NCI-H526 treated with DMSO at 0.1 percent for 48 hours (cell line): ENCODE measurements at regions not wholly inside any gene's neighbourhood (a gene's known extent, or its start where the extent isn't known, plus 50 kb on each side); places are given as distances from the start of the nearest gene placed in this dataset.

ENCODE experiments used
- DNase-seq: peaks from one replicate; lab custom pipeline; 2025; lab: John Stamatoyannopoulos, UW

DNA sequence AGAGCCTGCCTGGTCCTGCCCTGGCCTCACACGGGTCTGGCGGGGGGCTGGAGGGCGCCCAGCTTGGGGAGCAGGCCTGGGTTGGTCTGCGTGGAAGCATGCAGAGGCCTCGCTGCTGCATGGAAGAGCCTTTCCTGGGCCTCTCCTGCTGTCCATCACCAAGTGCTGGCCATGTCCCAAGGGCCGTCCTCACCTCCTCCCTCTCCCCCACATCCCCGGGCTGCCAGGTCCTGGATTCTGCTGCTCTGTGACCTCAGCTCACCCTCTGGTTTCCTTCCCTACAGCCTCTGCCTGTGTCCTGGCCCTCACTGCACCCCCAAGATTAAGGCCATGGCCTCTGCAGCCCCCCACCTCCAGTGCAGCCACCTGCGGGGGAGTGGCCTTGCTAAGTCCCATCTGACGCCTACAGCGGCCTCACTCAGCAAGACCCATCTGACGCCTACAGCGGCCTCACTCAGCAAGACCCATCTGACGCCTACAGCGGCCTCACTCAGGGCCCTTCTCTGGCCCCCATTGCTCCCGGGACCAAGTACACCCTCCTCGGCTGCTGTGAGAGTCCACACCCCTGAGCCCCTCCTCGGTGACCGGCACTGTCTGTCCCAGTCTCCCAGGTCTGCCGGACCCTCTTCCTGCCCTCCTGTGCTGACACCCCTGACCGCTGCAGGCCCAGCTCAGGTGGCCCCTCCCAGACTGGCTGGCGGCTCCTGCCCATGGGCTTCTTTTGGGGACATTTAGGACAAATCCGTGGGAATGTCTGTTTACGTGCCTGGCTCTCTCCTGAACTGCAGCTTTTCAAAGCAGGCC lies 119.5 kb upstream of the B3GAT1 start:
- DNase-seq: no peak

GRCh38 chr11:134530636-134531326 lies 118.7 kb upstream of the B3GAT1 start:
- DNase-seq: no peak

GRCh38 chr11:134529212-134530096 lies 117.4 kb upstream of the B3GAT1 start:
- no peak for DNase-seq

- no peak for DNase-seq
Observed at GRCh38 chr11:134528453-134528852, 116.4 kb upstream of the B3GAT1 start.

- DNase-seq: no peak
Observed at GRCh38 chr11:134527382-134528243, 115.6 kb upstream of the B3GAT1 start.

GRCh38 chr11:134524896-134525845 lies 113.1 kb upstream of the B3GAT1 start:
- DNase-seq: no peak

DNA sequence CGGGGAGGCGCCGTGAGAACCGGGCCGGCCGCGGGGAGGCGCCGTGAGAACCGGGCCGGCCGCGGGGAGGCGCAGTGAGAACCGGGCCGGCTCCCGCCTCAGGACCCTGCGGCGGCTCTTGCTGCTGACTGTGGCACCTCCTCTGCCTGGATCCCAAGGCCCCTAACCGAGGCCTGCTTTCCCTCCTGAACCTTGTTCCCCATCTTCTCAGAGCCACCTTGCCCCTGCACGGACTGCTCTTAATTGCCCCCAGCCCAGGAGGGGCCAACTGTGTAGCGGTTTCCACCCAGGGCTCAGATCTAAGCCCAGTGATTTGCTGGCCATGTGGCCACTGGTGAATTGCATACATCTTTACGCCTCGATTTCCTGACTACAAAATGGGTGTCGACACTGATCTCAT lies 112.2 kb upstream of the B3GAT1 start:
- no peak for DNase-seq

- no peak for DNase-seq
Observed at GRCh38 chr11:134522782-134523570, 110.9 kb upstream of the B3GAT1 start.

GRCh38 chr11:134521452-134522289 lies 109.6 kb upstream of the B3GAT1 start:
- no peak for DNase-seq

GRCh38 chr11:134521001-134521400 lies 109.0 kb upstream of the B3GAT1 start:
- peak; percentile 49 for DNase-seq

GRCh38 chr11:134519788-134520187 lies 107.7 kb upstream of the B3GAT1 start:
- no peak for DNase-seq

GRCh38 chr11:134519390-134519750 lies 107.3 kb upstream of the B3GAT1 start:
- no peak for DNase-seq

DNA sequence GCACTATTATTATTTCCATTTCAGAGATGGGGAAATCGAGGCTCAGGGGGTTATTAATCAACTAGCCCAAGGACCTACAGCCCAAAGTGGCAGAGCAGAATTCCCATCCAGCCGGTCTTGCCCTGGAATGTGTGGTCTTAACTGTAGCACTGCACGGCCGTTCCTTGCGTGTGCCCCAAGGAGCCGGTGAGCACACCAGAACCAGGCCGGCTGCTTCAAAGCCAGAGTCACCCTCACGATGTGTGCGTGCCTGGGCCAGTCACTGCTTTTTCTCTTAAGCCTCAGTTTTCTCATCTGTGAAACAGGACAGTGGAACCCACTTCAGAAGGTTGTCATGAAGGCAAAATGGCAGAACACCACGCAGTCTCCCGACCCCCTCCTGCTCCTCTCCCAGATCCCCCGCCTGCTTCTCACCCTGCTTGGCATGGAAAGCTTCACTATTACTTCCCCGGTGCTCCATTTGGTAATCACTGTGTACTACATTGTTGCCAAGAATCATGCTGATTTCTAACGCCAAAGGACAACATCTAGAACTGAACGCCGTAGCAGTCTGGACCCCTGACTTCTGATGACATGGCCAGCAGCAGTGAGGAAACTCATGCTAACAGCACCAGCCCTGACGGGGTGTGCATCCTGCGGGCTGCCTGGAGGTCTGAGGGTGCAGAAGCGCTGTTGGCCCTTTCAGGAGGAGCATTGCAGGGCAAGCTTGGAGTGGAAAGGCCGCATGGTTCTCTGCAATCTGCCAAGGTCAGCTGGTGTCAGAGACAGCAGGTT lies 106.8 kb upstream of the B3GAT1 start:
- DNase-seq: no peak

DNA sequence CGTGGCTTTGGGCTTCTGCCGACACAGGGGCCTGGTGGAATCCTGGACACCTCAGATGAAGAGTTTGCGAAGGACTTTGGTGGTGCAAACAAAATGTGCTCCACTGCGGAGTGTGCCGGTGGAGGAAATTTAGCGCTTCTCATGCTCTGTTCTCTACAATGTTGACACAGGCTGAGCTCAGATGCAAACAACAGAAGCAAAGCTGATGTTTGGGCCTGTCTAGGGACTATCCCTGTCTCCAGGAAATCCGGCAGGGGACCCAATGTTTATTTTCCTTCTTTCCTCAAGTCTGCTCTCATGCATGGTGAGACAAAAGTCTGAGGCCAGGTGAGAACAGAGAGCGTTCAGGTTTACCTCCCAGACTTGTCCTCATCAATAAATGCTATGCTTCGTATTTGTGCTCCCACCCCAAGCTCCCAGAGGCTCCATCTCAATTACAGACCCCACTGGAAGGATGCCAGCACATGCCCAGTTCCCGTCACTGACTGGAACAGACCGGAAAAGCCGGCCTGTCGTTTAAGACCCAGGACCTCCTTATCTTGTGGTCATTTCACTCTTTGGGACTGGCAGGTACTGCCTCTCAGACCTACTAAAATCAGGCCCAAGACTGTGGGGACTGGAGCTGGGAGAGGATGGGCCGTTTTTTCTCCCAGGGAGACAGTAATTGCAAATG lies 105.7 kb upstream of the B3GAT1 start:
- no peak for DNase-seq

GRCh38 chr11:134517115-134517514 lies 105.1 kb upstream of the B3GAT1 start:
- no peak for DNase-seq

- DNase-seq: no peak
Observed at GRCh38 chr11:134516529-134516928, 104.5 kb upstream of the B3GAT1 start.
